ENCODE measurements at regions not wholly inside any gene's neighbourhood (a gene's known extent, or its start where the extent isn't known, plus 50 kb on each side); places are given as distances from the start of the nearest gene placed in this dataset.
"Not testable (repeated sequence)": the region's sequence is repeated elsewhere in the genome, so short reads cannot be mapped to it uniquely, and the experiment has no call there.

- no peak for DNase-seq (ENCODE audit: low read depth in 2 of 2)
These were observed 694.1 kb downstream of the ANKRD7 start for GRCh38 chr7:118918556-118918955.

- DNase-seq (ENCODE audit: low read depth in 2 of 2) = no peak
These were observed 714.3 kb downstream of the ANKRD7 start for GRCh38 chr7:118938845-118939244.

DNA sequence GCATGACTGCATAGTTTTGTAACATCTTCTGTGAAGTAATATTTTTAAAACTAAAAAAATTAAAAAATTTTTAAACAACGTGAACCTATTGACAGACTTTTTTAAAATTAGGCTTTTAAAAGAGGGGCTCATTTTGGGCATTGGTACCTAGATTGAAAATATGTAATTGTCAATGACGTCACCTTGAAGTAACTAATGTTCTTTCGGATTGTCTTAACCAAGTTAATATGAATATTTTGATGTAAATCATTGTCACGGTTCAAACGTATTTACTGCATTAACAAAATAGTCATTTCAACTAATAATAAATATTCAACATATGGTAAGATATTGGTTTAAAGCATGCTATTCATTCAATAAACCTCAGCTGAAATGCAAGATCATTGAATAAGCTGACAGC is 719.8 kb downstream of the ANKRD7 start:
- no peak for DNase-seq (ENCODE audit: low read depth in 2 of 2)

GRCh38 chr7:118945911-118946682 is 721.6 kb downstream of the ANKRD7 start:
- DNase-seq (ENCODE audit: low read depth in 2 of 2) = no peak

- DNase-seq (ENCODE audit: low read depth in 2 of 2) = no peak
These were observed 724.0 kb downstream of the ANKRD7 start for GRCh38 chr7:118948508-118948907.

GRCh38 chr7:118949031-118949430 is 724.5 kb downstream of the ANKRD7 start:
- no peak for DNase-seq (ENCODE audit: low read depth in 2 of 2)

GRCh38 chr7:118956285-118956684 is 731.8 kb downstream of the ANKRD7 start:
- not testable (repeated sequence) for DNase-seq (ENCODE audit: low read depth in 2 of 2)

- no peak for DNase-seq (ENCODE audit: low read depth in 2 of 2)
These were observed 744.9 kb downstream of the ANKRD7 start for GRCh38 chr7:118969370-118969769.

GRCh38 chr7:118971706-118972105 is 747.2 kb downstream of the ANKRD7 start:
- no peak for DNase-seq (ENCODE audit: low read depth in 2 of 2)

GRCh38 chr7:118974836-118975235 is 750.3 kb downstream of the ANKRD7 start:
- DNase-seq (ENCODE audit: low read depth in 2 of 2) = no peak

DNA sequence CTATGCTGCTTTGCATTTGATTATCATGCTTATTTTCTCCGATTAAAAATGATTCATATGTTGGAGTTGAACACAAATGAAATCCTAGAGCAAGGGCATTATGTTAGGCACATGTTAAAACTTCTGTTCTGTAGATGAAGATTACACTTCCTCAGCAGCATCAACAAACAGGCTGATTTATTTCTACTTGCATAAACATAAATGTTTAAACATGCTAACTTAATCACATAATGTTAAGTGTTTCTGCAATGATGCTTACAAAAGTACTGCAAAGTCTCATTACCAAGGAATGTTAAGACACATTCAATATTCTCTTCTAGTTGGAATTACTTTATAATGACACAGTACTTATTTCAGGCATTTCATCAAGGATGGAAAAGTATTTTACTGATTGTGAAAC is 770.8 kb downstream of the ANKRD7 start:
- DNase-seq (ENCODE audit: low read depth in 2 of 2) = no peak

DNA sequence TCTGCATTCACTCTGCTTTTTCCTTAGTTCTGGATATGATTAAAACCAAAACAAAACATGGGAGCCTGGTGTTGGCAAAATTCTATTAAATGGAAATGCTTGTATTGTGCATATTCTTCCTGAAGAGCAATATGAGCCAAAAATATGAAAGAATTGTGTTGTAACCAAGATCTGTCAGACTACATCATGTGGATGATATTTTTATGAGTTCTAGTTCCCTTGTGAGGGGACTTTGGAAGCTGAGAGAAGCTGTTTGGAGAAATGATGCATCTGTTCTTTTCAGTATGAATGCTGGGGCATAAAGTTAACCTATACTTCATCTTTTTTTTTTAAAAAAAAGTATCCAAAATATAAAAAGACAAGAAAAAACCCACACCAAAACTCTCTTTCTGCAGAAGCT is 782.7 kb downstream of the ANKRD7 start:
- no peak for DNase-seq (ENCODE audit: low read depth in 2 of 2)

DNA sequence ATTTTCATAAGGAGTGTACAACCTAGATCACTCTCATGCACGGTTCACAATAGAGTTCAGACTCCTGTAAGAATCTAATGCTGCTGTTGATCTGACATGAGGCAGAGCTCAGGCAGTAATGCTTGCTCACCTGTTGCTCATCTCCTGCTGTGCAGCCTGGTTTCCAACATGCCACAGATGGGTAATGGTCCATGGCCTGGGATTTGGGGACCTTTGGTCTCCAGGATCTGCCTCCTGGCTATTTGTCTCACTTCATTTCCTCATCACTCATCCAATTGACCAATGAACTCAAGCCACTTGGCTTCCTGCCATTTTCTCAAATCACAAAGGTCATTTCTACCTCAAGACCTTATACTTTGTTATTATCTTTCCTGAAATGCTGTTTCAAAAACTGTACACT is 786.1 kb downstream of the ANKRD7 start:
- DNase-seq (ENCODE audit: low read depth in 2 of 2) = no peak

GRCh38 chr7:119026391-119026790 is 801.9 kb downstream of the ANKRD7 start:
- DNase-seq (ENCODE audit: low read depth in 2 of 2) = no peak

DNA sequence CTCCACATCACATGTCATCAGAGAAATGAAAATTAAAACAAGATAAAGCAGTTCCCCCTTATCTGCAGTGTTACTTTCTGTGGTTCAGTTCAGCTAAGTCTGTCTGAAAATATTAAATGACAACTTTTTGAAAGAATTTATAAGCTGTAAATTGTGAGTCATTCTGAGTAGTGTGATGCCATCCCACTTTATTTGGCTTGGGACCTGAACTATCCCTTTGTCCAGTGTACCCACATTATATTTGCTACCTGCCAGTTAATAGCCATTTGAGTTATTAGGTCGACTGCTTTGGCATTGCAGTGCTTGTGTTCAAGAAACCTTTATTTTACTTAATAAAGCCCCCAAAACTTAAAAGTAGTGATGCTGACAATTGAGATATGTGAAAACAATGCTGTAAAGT is 804.2 kb downstream of the ANKRD7 start:
- no peak for DNase-seq (ENCODE audit: low read depth in 2 of 2)

- not testable (repeated sequence) for DNase-seq (ENCODE audit: low read depth in 2 of 2)
These were observed 807.6 kb downstream of the ANKRD7 start for GRCh38 chr7:119032136-119032535.

DNA sequence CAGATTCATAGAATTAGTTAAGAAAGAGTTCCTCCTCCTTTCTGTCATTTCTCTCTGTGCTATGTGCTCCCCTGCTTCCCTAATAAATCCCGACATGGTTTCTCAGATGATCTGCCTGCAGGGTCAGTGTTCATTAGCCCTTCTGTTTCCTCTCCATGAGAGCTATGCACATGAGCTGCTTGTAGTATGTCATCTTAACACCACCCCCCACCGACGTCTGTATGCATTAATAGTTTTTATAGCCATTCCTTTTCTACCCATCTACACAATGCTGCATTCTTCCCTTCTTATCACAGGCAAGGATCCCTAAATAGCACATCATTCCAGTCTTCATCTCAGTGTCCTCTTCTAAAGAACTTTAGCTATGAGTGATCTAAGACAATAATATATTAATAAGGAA is 809.1 kb downstream of the ANKRD7 start:
- no peak for DNase-seq (ENCODE audit: low read depth in 2 of 2)

DNA sequence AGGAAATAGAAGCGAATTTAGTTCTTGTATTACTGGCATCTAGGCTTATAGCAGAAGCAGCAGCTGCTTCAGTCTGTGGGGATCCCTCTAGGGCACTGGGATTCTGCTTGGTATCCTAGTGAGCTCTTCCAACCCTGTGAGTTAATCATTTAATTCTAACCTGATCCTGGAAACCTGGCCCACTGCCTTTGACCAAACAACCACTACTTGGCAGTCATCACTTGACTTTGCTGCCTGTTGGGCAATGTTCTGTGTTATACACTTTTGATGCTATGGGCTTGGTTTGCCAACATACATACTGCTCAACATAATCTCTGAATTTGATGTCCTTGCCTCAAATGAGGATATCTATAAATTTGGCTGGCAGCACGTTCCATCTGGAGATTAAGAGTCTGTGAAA is 813.4 kb downstream of the ANKRD7 start:
- DNase-seq (ENCODE audit: low read depth in 2 of 2) = no peak

GRCh38 chr7:119046068-119046467 is 821.6 kb downstream of the ANKRD7 start:
- DNase-seq (ENCODE audit: low read depth in 2 of 2) = no peak

DNA sequence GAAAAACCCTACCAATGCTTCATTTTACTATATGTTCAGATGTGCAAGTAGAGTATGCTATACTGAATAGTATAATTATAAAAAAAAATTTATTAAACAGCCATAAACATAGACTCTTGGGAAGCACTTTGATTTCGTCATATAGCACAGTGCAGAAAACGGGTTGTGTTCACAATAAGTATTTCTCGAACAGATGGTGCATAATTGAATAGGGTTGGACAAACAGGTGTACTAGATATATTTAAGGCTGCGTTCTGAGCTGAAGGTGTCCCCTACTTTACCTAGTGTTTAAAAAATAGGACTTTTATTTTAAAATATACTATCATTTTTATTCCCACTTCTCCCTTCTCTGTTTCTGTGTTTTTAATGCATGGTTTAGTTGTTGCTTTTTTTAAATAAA is 841.5 kb downstream of the ANKRD7 start:
- no peak for DNase-seq (ENCODE audit: low read depth in 2 of 2)

DNA sequence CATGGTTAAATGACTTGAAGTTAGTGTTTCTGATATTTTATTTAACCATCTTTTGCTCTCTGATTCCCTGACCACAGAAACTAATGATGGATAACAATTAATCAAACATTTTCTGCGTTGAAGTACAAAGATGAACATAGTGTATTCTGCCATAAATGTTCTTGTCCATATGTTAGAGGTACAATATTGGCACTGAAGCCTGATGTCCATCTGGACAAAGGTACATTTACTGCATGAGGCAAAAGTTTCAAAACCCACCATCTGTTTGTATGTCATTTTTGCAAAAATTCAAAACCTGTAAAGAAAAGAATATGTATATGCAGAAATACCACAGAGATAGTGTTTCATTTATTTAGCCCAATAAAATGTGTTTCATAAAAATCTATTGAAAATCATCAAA is 861.5 kb downstream of the ANKRD7 start:
- no peak for DNase-seq (ENCODE audit: low read depth in 2 of 2)

- no peak for DNase-seq (ENCODE audit: low read depth in 2 of 2)
These were observed 866.3 kb downstream of the ANKRD7 start for GRCh38 chr7:119090851-119091250.

- no peak for DNase-seq (ENCODE audit: low read depth in 2 of 2)
These were observed 872.2 kb downstream of the ANKRD7 start for GRCh38 chr7:119096683-119097082.

Measured in fibroblast of skin of left biceps (primary cell).